GM12873 (cell line): ENCODE measurements at regions not wholly inside any gene's neighbourhood (a gene's known extent, or its start where the extent isn't known, plus 50 kb on each side); places are given as distances from the start of the nearest gene placed in this dataset.

Experiments used
- CTCF ChIP-seq: IDR thresholded peaks from 2 replicates; pipeline ENCODE4 v1.5.1; 2012; ENCODE audit warnings: low read depth, mild to moderate bottlenecking, moderate library complexity, low read length, control low read depth; ENCODE audit not compliant: insufficient read depth; ENCODE audit errors: missing control alignments

DNA sequence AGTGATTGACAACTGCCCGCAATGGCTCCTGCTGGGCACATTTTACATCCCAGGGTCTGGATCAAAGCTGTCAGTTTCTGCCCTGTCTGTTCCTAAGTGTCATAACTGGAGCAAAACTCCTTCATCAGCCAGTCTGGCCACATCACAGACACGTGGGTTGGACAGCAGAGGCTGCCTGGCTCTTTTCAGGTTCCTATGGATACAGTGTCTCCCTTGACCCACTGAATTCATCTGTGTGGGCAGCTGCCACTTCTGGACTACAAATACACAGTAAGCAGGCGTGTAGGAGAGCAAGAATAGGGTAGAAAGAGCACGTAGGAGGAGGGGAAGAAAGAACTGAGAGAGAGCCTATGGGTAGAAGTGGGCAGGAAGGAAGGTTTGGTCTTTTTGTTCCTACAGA is 238.0 kb downstream of the ENC1 start:
- no peak for TF ChIP-seq CTCF

GRCh38 chr5:74401946-74402320 is 238.6 kb downstream of the ENC1 start:
- no peak for TF ChIP-seq CTCF

DNA sequence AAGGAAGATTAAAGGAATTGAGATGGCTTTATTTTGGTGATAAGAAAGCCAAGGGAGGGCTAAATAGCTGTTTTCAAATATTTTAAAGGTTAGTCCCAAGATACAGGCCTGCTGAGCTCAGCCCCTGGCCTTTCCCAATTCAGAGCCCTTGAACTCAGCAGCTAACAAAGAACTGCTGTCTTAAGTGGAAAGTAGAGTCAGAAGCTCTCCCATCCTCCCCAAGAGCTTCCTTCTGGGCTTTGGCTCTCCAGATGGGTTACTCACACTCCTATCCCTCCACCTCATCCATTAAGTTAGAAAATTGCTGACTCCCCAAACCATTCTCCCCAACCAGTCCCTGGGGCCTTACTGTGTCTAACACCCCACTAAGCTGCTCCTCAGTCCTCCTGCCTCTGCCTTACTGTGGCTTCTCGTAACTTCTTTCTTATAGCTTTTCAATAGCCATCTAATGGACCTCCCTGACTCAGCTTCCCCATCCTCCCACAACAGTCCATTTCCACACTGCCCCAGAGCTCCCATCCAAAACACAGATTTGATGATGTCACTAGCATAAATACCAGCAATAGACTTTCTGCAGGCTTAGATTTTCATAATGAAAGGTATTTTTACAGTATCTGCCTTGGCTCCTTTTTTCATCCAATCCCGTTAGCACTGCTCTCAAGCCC is 239.1 kb downstream of the ENC1 start:
- no peak for TF ChIP-seq CTCF

DNA sequence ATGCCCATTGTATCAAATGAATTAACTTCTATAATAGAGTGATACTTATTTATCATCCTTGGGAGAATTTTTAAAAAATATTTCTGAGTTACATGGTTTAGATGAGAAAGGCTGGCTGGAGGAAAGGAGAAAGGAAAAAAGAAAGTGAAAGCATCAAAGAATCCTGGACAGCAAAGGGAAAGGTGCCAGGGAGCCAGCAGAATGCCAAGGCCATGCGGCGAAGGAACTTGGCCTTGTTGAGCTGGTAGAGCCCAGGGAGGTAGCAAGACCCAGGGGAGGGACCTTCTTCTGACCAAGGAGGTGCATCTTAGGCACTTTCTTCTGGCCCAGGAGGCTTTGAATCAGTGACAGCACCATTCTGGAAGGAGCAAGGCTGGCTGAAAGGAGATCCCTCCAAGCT is 240.5 kb downstream of the ENC1 start:
- no peak for TF ChIP-seq CTCF

GRCh38 chr5:74396913-74397622 is 243.5 kb downstream of the ENC1 start:
- no peak for TF ChIP-seq CTCF

GRCh38 chr5:74394916-74395880 is 245.3 kb downstream of the ENC1 start:
- TF ChIP-seq CTCF: peak; percentile 34

GRCh38 chr5:74394528-74394915 is 246.0 kb downstream of the ENC1 start:
- TF ChIP-seq CTCF: peak; percentile 31
